ENCODE measurements at regions not wholly inside any gene's neighbourhood (a gene's known extent, or its start where the extent isn't known, plus 50 kb on each side); places are given as distances from the start of the nearest gene placed in this dataset.

DNA sequence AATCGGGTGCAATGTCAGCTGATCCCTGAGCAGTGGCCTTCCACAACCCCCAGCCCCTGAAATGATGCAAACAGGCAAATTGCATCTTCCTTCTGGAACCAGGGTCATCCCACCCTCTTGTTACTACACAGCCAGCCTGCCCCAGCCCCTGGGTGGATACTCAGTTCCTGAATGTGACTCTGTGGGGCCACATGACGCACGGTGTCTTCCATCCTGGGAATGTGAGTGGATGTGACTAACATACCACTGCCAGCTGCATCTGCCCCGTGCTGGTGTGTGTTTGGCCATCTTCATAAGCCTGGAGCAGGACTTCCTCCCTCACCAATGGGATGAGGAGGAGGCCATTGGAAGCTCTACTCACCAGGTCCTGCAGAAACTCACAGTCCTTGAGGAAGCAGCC lies 257.9 kb upstream of the ADAMTS16 start:
- DNase-seq (ENCODE audit: low spot score) = no peak

DNA sequence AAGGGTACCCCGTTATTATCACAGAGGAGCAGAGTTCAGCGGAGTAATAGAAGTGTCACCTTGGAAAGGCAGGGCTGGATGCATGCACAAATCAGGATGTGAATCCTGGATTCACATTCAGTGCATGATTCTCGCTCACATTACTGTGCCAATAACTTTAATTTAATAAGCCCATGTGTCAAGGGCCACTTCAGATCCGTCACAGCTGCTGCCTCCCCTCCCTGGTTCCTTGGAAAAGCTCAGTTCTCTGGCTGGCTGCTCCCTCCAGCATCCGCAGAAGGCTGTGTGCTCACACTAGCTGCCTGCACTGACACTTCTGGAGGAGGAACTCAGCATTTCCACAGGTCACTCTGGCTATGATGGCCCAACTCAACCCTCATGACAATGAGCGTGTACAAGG lies 256.8 kb upstream of the ADAMTS16 start:
- DNase-seq (ENCODE audit: low spot score) = no peak

DNA sequence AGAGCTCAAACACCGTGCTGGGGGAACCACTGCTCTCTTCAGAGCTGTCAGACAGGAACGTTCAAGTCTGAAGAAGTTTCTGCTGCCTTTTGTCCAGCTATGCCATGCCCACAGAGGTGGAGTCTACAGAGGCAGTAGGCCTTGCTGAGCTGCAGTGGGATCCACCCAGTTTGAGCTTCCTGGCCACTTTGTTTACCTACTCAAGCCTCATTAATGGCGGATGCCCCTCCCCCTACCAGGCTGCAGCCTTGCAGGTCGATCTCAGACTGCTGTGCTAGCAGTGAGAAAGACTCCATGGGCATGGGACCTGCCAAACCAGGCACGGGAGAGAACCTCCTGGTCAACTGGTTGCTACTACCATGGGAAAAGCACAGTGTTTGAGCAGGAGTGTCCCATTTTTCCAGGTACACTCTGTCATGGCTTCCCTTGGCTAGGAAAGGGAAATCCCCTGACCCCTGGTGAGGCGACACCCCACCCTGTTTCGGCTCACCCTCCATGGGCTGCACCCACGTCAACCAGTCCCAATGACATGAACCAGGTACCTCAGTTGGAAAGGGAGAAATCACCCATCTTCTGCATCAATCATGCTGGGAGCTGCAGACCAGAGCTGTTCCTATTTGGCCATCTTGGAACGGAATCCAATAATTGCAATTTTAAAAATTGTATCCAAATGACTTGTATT lies 246.9 kb upstream of the ADAMTS16 start:
- DNase-seq (ENCODE audit: low spot score) = no peak

DNA sequence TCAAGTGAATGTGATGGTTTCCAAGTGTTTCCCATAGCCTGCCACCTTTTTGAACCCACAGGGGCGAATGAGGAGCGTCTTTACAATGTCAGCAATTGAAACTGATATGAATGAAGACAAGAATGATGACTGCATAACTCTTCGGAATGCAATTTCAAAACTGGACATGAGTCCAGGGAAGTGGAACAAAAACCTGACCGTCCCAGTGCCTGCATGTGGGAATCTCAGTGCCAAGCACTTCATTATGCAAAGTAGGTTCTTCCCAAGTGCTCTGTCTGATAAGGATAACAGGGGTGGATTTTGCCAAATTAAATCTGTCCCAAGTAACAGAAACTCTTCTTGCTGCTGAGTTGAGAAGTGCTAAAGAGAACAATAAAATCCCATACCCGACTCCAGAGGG lies 243.8 kb upstream of the ADAMTS16 start:
- no peak for DNase-seq (ENCODE audit: low spot score)

DNA sequence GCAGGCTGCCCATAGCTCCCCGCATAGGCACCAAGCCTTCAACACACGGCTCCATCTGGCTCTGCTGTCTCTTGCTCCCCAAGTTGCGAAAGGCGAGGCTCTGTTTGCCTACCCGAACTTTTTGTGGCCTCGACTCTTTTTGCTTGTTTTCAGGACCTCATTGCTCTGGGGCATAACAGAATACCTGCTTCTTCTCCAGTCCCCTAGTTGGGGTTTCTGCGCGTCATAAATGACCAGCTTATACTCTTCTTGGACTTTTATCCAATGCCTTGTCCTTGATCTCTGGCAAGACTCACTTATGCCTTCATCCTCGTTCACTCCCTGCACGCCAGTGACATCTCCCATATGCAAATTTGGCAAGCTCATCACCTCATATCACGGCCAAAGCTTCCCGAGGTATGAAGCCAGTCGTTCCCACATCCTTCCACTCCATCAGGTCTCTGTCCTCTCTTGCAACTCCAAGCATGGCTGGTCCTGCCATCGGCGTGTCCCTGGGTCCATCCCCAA lies 238.8 kb upstream of the ADAMTS16 start:
- DNase-seq (ENCODE audit: low spot score) = no peak

DNA sequence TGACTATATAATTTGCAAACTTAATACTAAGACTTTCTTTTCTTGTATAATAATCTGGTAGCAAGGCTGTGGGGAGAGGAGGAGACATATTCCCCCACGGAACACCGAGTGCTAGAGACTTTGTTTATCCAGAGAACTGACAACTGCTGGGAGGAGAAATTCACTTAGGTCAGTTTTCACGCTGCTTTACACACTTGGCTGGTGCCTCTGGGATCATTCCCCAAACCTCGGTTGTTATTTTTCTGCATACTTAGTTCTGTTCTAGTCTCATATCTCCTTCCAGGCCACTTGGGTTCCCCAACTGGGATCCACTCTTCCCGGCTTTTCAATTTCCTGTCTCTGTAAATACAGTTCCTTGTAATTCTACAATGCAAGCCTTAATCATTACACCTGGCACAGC lies 238.2 kb upstream of the ADAMTS16 start:
- DNase-seq (ENCODE audit: low spot score) = no peak

DNA sequence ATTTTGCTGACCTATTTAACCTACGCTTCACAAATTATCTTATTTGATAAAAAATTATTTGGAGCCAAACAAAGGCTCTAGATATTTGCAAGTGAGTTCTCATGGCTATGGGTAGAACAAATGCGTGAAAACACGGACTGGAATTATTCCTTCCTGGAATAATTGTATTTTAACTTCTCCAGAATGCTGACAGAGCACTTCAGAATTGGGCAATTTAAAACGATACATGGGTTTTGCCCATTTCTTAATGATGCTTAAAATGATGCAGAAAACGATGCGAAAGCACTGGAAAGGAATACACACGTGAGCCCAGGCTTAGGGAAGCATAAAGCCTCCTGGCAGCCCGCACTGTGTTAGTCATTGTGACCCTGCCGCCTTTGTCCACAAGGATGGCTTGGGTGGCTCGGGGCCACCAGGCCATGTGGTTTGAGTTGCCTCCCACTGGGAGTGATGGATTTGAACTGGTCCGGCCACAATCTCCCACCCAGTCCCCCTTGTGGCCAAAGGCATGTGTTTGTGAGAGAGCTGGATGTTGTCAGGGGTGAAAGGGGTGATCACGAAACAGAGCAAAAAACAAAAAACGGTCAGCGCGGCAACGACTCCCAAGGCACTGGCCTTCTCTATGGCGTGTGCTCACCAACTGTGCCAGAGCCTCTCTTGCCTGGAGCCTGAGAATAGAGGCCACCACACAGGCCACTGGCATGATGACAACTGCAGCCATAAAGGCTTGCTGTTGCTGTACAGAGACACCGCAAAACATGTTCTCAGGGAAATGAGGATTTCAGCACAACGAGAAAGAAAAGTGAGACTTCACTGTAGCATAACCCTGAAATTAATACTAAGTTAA lies 234.2 kb upstream of the ADAMTS16 start:
- no peak for DNase-seq (ENCODE audit: low spot score)

DNA sequence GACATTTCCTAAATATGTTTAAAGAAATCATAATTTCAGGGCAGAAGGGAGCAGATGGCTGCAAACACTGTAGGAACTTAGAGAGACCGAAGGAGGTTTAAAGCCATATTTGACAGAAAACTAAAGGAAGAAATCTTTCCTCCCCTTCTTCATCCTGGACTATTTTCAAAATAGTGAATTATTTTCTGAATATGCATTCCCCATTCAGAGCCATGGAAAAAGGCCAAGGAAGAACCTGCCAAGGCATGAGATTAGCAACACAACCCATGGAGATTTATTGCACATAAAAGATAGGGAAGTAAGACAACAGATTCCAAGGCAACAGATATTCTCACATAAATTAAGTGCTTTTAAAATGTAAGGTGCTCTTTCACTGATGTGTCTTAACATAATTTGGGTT lies 233.3 kb upstream of the ADAMTS16 start:
- no peak for DNase-seq (ENCODE audit: low spot score)

DNA sequence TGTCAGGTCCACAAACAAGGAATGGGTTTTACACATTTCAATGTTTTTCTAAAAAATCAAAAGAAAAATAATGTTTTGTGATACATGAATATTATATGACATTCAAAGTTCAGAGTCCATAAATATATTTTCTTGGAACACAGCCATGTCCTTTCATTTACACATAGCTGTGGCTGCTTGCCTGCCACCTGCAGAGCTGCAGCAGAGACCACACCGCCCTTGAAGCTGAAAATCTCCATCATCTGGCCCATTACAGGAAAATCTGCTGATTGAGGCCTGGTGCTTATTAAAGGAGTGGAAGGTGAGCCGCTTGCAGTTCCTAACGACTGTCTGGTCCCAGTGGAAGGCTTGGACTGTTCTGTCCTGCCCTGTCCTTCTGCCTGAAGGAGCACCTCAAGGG lies 232.6 kb upstream of the ADAMTS16 start:
- no peak for DNase-seq (ENCODE audit: low spot score)

DNA sequence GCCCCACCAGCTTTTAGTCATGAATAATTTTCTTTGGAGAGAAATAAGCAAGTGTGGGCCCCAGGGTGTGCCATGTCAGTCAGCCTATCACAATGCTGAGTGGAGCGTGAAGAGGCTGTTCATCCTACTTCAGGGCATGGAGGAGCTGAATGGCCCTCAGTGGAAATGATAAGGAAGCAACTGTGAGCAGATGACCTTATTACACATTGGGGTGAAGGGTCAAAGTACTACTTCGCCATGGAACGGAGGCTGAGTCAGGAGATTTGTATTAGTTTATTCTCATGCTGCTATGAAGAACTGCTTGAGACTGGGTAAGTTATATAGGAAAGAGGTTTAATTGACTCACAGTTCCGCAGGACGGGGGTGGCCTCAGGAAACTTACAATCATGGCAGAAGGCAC lies 231.0 kb upstream of the ADAMTS16 start:
- DNase-seq (ENCODE audit: low spot score) = no peak

DNA sequence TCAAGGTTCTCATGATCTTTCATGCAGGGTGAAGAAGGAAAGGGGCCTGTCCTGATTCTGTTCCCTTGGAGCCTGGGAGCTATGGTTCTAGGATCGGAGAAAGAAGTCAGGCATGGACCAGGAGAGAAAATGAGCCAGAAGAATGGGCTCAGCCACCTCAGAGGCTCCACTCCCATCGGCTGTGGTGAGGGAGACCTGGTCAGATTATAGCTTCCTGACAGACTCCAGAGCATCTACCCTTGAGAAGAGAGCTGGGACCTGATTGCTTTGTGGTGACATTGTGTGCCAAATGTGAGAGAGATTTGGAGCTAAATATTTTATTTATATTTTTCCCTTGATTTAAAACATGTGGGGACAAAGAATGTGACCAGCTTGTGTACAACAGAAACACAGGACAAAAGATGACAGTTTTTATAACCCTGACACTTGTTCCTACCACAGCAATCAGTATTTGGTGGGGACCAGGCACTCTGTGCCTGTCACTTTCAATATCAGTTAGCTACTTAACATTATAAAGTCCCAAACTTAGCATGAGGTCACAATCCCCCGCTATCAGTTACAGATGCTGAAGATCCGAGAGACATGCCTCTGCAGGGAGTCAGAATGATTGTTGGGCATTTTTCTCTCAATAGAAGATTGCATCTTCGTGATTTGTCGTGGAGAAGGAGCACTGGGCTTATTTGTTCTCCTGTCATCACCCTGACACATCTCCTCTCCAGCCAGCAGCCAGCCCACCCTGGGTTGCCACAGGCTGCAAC lies 228.3 kb upstream of the ADAMTS16 start:
- DNase-seq (ENCODE audit: low spot score) = no peak

DNA sequence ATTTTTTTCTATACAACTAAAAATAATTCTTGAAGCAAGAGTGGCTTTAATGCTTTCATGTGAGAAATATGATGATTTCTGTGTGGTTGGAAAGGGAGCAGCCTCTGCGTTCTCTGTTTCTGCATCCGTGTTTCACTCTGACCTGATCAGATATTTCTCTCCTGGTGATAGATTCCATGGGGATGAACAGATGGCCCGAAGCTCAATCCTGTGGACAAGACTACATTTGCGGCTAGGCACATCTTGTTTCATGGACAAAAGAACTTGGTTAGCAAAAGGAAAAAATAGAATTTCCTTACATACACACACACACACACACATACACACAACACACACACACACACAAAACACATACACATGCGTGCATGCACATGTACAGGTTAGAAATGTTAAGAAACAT lies 218.2 kb upstream of the ADAMTS16 start:
- DNase-seq (ENCODE audit: low spot score) = no peak

DNA sequence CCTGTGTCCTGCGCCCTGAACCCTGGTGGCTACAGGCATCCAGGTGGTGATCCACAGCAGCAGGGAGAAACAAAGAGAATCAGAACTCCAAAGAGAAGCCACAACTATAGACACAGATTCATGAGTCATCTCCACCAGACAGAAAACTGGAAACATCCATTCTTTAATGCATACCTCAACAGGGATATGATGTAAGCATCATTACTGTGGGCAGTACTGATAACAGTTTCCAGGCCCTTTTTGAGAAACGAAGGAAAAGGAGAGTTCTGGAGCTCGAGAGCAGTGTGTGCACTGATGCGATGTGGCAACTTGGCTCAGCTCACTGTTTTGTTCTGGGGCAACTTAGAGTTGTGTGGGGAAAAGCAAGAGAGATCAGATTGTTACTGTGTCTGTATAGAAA lies 215.6 kb upstream of the ADAMTS16 start:
- DNase-seq (ENCODE audit: low spot score) = no peak

DNA sequence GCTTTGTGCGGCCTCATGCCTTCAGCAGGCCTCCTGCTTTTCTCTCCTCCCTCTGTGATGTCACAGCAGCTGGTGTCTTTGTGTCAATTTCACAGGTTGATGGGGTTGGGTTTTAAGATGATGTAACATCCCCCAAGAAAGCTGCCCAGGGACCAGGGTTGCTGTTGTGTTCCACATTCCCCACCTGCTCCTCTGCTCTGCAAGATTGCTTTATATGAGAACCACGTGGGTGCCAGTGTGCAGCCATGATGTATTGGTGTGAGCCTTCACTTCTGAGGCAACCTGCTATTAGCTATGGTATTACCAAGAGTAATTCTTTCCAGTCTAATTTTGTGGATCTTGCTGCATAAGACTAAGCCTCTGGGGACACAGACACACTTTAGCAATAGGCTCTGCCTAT lies 213.0 kb upstream of the ADAMTS16 start:
- DNase-seq (ENCODE audit: low spot score) = no peak

DNA sequence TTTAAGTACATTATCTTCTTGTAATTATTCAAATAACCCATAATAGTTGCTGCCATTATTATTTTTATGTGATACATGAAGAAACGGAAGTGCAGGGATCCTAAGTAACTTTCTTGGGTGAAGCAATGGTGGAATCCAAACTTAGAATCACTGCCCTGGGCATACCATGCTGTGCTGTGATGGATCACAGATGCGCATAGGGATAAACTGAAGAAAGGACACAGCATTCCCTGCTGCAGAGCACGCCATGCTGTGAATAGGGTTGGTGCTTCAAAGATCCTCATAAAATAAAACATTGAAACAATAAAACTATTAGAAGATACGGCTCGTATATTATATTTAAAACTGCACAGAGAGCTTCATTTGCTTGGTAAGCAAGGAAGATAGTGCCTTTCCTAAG lies 211.7 kb upstream of the ADAMTS16 start:
- no peak for DNase-seq (ENCODE audit: low spot score)

DNA sequence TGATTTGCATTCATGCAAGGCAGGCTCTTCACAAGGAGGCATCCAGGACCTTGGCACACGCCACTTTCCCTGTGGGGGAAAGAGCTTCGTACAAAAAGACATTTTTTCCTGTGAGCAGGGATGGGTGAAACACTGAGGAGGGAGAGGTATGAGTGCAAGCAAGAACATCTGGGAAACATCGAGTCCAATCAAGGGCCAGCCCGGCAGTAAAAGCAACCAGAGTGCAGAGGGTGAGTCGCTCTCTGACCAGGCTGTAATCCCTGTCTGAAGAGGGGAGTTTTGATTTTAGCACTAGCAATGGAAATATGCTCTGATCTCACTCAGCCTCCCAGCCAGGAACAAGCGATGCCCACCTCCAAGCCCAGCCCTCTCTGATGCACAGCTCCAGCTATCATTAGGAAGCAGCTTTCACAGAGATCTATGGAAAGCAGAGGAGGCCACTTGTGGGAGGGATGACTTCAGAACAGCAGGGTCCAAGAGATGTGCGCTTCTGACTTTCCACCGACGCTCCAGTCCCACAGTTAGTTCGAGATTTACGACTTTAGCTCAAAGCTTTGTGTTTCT lies 211.0 kb upstream of the ADAMTS16 start:
- no peak for DNase-seq (ENCODE audit: low spot score)

DNA sequence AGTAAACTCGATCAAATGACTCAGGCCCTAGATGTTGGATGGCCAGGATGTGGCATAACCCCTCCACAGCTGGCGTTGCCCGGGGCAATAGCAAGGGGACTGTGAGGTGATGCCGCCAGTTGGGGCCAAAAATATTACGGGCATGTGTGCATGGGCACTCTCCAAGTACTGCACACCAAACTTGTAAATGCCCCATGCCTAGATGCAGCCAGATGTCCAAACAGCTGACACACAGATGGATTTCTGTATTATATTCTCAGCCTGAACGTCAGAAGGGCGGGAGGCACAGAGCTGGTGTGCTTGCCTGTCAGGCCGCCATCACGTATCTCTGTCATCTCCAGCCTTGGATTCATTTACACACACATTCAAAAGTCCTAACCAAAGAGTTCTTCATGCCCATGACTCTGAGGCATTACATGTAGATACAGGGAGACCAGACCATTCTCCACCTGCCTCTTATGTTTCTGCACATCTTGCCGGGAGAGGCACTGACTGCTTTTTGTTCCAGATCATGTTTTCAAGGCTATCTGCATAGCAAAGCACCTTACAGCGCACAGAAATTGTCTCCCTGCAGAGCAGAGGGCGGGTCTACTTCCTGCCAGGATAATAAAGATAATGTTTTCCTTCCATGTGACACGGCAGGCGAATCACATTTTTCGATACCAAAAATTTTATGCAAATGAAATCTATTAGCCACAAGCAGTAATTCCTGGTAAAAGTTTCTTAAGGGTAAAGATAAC lies 200.9 kb upstream of the ADAMTS16 start:
- DNase-seq (ENCODE audit: low spot score) = no peak

DNA sequence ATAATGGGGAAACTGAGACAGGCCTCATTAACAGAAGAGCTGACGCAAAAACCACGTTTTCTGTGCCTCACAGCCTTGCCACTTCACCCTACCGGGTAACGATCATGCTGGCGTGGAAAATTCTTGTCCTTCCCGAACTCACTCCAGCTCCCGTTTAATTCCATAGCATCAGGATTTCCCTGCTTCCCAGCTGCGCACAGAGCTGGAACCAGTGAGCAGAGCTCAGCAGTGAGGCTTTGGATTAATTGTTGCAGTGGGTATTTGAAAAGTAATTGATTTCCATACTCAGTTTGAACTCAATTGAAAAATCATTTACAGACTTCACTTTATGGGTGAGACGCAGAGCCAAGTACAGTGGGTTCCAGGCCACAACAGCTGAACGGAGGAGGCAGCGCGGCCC lies 199.0 kb upstream of the ADAMTS16 start:
- no peak for DNase-seq (ENCODE audit: low spot score)

DNA sequence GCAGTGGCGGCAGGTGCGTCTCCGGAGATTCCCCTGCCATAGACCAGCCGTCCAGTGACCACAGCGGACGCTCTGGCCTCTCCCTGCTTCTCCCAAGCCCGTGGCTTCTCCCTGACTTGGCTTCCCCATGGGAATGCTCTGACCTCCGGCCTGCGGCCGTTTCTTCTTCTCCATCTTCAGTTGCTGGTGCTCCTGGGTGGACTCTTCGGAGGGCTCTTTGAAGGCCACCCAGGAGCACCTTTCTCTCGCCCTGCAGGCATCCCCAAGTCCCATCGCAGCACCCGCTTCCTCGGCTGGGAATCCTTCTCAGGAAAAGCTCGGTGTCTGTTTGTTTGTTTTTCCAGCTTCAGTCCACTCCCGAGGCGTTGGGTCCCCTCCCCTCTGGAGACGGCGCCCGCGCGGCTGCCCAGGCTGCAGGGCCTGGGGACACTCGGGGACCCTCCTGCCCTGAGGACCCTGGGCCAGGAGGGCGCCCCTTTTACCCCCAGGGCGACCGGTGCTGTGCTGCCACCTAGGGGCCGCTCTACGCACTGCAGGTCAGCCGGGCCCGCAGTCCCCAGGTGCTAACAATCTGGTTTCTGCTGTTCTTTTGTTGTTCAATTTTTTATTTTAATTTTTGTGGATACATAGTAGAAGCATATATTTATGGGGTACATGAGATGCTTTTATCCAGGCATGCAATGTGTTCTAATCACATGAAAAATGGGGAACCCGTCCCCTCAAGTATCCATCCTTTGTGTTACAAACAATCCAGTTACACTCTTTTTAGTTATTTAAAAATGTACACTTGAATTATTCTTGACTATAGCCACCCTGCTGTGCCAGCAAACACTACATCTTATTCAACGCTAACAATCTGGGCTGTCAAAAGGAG lies 197.9 kb upstream of the ADAMTS16 start:
- DNase-seq (ENCODE audit: low spot score) = peak; percentile 43

DNA sequence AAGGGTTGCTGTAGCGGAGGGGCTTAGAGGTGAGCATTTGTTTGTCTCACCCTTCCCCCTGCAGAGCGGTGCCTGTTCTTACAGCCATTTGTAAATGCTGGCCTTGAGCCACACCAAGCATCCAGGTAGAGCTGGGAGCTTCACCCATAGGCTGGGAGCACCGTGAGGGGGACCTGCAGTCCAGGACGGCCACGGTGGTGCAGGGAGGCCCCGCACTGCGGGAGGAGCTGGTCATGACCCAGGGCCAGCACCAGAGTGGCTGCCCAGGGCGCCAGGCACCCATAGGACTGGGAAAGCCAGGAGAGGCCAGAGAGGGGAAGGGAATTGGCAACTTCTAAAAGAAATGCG lies 197.3 kb upstream of the ADAMTS16 start:
- DNase-seq (ENCODE audit: low spot score) = no peak

DNA sequence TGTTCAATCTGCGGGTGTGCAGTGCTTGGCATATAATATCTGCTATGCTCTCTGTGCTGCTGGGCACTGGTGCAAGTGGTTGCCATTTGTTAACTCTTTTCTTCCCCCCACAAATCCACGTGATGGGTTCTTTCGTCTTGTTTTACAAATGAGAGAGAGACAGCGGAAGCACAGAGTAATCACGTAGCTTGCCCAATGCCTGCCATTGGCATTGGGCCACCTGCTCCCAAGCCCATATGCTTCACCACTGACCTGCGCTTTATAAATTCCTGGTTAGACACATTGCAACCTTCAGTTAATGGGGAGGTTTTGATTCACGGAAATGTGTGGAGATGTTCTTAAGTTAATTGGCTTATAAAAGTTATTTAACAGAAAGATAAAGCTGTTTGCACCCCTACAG lies 194.8 kb upstream of the ADAMTS16 start:
- no peak for DNase-seq (ENCODE audit: low spot score)

All from germinal center (tissue), 1 donor.